ENCODE measurements at regions not wholly inside any gene's neighbourhood (a gene's known extent, or its start where the extent isn't known, plus 50 kb on each side); places are given as distances from the start of the nearest gene placed in this dataset.

DNA sequence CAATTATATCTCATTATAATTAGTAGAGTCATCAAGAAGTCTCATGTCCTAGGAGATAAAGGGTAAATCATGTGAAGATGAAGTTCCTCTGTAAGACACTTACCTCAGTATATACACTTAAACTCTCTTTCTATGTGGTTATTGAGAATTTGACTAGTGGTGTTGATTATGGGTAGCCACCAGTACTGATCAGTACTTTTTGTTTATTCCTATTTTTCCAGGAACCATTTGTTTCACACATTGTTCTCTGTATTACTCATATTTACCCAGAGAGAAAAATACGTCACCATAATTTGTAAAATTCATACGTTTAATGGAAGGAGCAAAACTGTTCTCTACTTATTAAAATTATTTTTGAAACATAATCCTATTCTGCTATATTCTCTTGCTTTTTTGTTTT, 55.8 kb upstream of the PRDM8 start:
- Histone ChIP-seq H3K27ac (no peak overlapping the region), H3K27me3 (no peaks in the 10 kb centered on the region), H3K4me1 (no peaks in the 10 kb centered on the region), H3K4me3 (no peak overlapping the region), H3K9me3 (no peaks in the 10 kb centered on the region), H3K36me3 (no peaks in the 10 kb centered on the region)
- in situ Hi-C loops (cut with MboI; ENCODE audit: low sequenced_read_pairs in 4 of 4): no loop called here
- ATAC-seq (no peak), DNase-seq (no peak)
- TF ChIP-seq CTCF (IDR thresholded peaks at IDR 0.05 in 4 of 5, conservative IDR thresholded peaks at IDR 0.05 in 1 of 5): no peak
- no peak for TF ChIP-seq POLR2A (IDR thresholded peaks at IDR 0.05)
- intact Hi-C loops (cut with DNase I; ENCODE audit: low total_unique reads): no loop called here

DNA sequence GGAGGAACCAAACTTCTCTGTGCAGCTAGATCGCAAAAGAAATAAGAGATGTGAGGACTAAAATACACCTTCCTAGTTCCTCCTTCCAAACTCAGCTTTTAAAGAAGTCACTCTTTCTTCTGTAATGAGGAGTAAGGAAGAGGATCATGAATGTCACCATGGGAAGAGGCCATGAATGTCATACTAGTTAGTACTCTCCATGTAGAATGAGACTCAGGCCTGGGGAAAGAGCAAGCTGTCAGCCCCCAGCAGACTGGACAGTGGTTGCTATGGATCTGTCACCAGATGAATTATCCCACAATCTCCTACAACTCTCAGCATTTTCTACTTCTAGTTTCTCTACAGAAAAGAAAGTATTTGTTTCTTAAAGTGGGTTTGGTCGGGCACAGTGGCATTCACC, 57.1 kb upstream of the PRDM8 start:
- Histone ChIP-seq H3K4me3 (no peak overlapping the region), H3K4me1 (no peaks in the 10 kb centered on the region), H3K9me3 (no peaks in the 10 kb centered on the region), H3K27ac (no peak overlapping the region), H3K36me3 (no peaks in the 10 kb centered on the region), H3K27me3 (no peaks in the 10 kb centered on the region)
- intact Hi-C loops (cut with DNase I; ENCODE audit: low total_unique reads): no loop called here
- in situ Hi-C loops (cut with MboI; ENCODE audit: low sequenced_read_pairs in 4 of 4): no loop called here
- ATAC-seq: no peak
- no peak for TF ChIP-seq CTCF (IDR thresholded peaks at IDR 0.05 in 4 of 5, conservative IDR thresholded peaks at IDR 0.05 in 1 of 5)
- no peak for TF ChIP-seq POLR2A (IDR thresholded peaks at IDR 0.05)
- DNase-seq: no peak

DNA sequence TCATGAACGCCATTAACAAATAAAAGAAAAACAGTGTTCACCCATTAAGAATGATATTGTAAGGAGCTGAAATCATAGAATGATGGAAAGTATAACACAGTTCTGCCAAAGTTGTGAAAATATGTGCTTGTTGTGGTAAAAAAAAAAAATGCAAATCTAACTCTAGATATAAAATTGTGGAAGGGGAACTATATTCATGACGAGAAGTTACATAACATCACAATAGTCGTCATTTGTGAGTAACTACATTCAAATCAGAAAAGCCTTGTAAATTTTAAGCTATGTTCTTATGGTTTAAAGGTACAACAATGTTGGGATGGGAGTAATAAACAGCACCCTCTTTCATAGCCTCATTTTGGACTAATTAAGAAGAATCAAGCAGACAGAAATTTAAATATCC, 57.6 kb upstream of the PRDM8 start:
- intact Hi-C loops (cut with DNase I; ENCODE audit: low total_unique reads): no loop called here
- H3K27ac ChIP-seq: no peak overlapping the region
- H3K4me1 ChIP-seq: no peaks in the 10 kb centered on the region
- no peaks in the 10 kb centered on the region for H3K27me3 ChIP-seq
- H3K4me3 ChIP-seq: no peak overlapping the region
- H3K9me3 ChIP-seq: no peaks in the 10 kb centered on the region
- no peak for ATAC-seq
- H3K36me3 ChIP-seq: no peaks in the 10 kb centered on the region
- TF ChIP-seq POLR2A (IDR thresholded peaks at IDR 0.05) (no peak), CTCF (IDR thresholded peaks at IDR 0.05 in 4 of 5, conservative IDR thresholded peaks at IDR 0.05 in 1 of 5) (no peak)
- in situ Hi-C loops (cut with MboI; ENCODE audit: low sequenced_read_pairs in 4 of 4): no loop called here
- DNase-seq: no peak

- in situ Hi-C loops (cut with MboI; ENCODE audit: low sequenced_read_pairs in 4 of 4): no loop called here
- H3K9me3 ChIP-seq: no peaks in the 10 kb centered on the region
- H3K27ac ChIP-seq: peak overlapping the region in 1 of 4 donors; percentile 22
- H3K27me3 ChIP-seq: no peaks in the 10 kb centered on the region
- no peak overlapping the region for H3K4me3 ChIP-seq
- DNase-seq: peak; percentile 15 to 24
- peak; percentile 61 to 62 for ATAC-seq
- intact Hi-C loops (cut with DNase I; ENCODE audit: low total_unique reads): no loop called here
- H3K36me3 ChIP-seq: no peaks in the 10 kb centered on the region
- TF ChIP-seq CTCF (IDR thresholded peaks at IDR 0.05 in 4 of 5, conservative IDR thresholded peaks at IDR 0.05 in 1 of 5) (no peak), POLR2A (IDR thresholded peaks at IDR 0.05) (no peak)
- H3K4me1 ChIP-seq: no peaks in the 10 kb centered on the region
Observed at GRCh38 chr4:80138551-80139538, 58.5 kb upstream of the PRDM8 start.

All from gastrocnemius medialis (tissue), 4 donors.